ENCODE measurements at regions not wholly inside any gene's neighbourhood (a gene's known extent, or its start where the extent isn't known, plus 50 kb on each side); places are given as distances from the start of the nearest gene placed in this dataset.

DNA sequence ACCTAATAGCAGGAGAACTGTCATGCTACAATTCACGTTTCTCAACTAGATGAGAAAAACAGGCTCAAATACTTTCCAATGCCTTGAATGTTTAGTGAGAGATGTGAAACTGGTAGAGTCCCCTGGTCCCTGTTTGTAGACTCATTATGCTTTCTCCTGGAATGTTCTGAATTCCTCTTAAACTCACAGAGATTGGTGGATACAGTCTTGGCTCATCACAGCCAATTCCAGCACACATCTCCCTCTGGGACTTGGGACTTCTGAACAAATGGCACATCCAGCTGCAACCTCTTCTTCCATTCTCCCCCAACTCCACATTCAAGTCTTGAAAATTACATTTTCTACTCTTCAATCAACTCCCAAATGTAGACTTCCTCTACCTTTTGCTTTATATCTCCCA lies 58.4 kb upstream of the NT5C1B start:
- Histone ChIP-seq H3K4me1 (no peaks in the 10 kb centered on the region), H3K27me3 (replicated peaks; ENCODE audit: control insufficient read depth, insufficient read depth, low read length) (no peaks in the 10 kb centered on the region), H3K9me3 (no peaks in the 10 kb centered on the region), H3K36me3 (ENCODE audit: control insufficient read depth, insufficient read depth, low read length) (no peaks in the 10 kb centered on the region), H3K4me3 (ENCODE audit: low read depth, low read length) (no peak overlapping the region)
- no peak for DNase-seq
- H3K9me3 Mint-ChIP-seq (ENCODE audit: unreplicated experiment) = no peaks in the 10 kb centered on the region
- H3K36me3 Mint-ChIP-seq (ENCODE audit: insufficient read depth, unreplicated experiment) = no peaks in the 10 kb centered on the region
- H3K4me1 Mint-ChIP-seq (ENCODE audit: low read depth, unreplicated experiment) = no peaks in the 10 kb centered on the region
- H3K4me3 Mint-ChIP-seq (ENCODE audit: unreplicated experiment) = no peak overlapping the region
- intact Hi-C loops (cut with micrococcal nuclease; ENCODE audit: unreplicated experiment) = no loop called here
- BruUV-seq (replicated peaks) = no TSS peak
- H3K27ac Mint-ChIP-seq (ENCODE audit: unreplicated experiment) = no peak overlapping the region
- ChIA-PET POLR2A (no interaction called here), CTCF (no interaction called here)
- peaks cover 1% of the 10 kb centered on the region for H3K27me3 Mint-ChIP-seq (ENCODE audit: insufficient read depth, unreplicated experiment)
- TF ChIP-seq, protein P1, sequence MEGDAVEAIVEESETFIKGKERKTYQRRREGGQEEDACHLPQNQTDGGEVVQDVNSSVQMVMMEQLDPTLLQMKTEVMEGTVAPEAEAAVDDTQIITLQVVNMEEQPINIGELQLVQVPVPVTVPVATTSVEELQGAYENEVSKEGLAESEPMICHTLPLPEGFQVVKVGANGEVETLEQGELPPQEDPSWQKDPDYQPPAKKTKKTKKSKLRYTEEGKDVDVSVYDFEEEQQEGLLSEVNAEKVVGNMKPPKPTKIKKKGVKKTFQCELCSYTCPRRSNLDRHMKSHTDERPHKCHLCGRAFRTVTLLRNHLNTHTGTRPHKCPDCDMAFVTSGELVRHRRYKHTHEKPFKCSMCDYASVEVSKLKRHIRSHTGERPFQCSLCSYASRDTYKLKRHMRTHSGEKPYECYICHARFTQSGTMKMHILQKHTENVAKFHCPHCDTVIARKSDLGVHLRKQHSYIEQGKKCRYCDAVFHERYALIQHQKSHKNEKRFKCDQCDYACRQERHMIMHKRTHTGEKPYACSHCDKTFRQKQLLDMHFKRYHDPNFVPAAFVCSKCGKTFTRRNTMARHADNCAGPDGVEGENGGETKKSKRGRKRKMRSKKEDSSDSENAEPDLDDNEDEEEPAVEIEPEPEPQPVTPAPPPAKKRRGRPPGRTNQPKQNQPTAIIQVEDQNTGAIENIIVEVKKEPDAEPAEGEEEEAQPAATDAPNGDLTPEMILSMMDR (IDR thresholded peaks at IDR 0.05; ENCODE audit: insufficient read depth in 1 of 2, low read depth in 1 of 2, low read length in 1 of 2, severe bottlenecking in 1 of 2, unreplicated experiment in 1 of 2) = no peak

DNA sequence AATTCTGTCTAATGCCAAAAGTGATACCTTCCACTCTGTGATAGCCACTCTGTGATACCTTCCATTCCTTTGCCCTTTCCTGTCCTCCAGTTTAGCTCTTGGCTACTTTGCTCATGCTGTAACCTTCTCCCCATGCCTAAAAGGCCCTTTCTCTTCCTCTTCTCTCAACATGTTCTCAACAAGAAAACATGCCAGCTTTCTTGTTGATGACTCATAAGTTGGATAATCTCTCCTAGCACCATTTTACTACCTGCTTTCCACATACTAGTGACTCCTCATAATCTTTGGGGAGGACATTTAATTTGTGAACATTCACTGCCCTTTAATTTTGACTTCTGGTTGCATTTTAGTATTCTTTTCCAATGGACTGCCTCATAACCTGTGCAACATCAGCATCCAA lies 55.9 kb upstream of the NT5C1B start:
- H3K9me3 Mint-ChIP-seq (ENCODE audit: unreplicated experiment) = no peaks in the 10 kb centered on the region
- no peaks in the 10 kb centered on the region for H3K36me3 Mint-ChIP-seq (ENCODE audit: insufficient read depth, unreplicated experiment)
- ChIA-PET POLR2A (no interaction called here), CTCF (no interaction called here)
- TF ChIP-seq, protein P1 (IDR thresholded peaks at IDR 0.05; ENCODE audit: insufficient read depth in 1 of 2, low read depth in 1 of 2, low read length in 1 of 2, severe bottlenecking in 1 of 2, unreplicated experiment in 1 of 2) = no peak
- no peaks in the 10 kb centered on the region for H3K4me1 ChIP-seq
- DNase-seq = no peak
- no peak overlapping the region for H3K4me3 Mint-ChIP-seq (ENCODE audit: unreplicated experiment)
- no peaks in the 10 kb centered on the region for H3K9me3 ChIP-seq
- H3K27ac Mint-ChIP-seq (ENCODE audit: unreplicated experiment) = no peak overlapping the region
- H3K4me3 ChIP-seq (ENCODE audit: low read depth, low read length) = no peak overlapping the region
- H3K27me3 ChIP-seq (replicated peaks; ENCODE audit: control insufficient read depth, insufficient read depth, low read length) = no peaks in the 10 kb centered on the region
- intact Hi-C loops (cut with micrococcal nuclease; ENCODE audit: unreplicated experiment) = no loop called here
- H3K36me3 ChIP-seq (ENCODE audit: control insufficient read depth, insufficient read depth, low read length) = no peaks in the 10 kb centered on the region
- no peaks in the 10 kb centered on the region for H3K4me1 Mint-ChIP-seq (ENCODE audit: low read depth, unreplicated experiment)
- no TSS peak for BruUV-seq (replicated peaks)
- peaks cover 3% of the 10 kb centered on the region for H3K27me3 Mint-ChIP-seq (ENCODE audit: insufficient read depth, unreplicated experiment)

DNA sequence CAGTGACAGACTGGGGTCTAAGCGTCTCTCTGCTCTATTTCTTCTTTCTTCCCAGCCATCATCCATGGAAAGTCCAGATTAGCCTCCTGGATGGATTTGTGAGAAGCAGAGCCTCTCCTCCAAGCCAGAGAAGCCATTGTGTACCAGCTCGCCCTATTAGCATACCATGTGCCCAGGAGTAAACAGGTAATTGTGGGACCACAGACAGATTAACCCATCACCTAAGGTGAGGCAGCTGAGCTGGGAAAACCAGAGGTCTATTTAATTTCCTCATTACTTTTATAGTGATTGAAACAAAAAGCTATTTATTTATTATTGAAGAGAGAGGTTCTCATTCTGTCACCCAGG lies 54.7 kb upstream of the NT5C1B start:
- CTCF ChIA-PET = interaction anchor here (0.6 kb wide), 1 partner anchor 176 kb away, joined by 3 read pairs; no protein-coding TSS in a partner anchor
- POLR2A ChIA-PET = no interaction called here
- BruUV-seq (replicated peaks) = no TSS peak
- no peak overlapping the region for H3K4me3 ChIP-seq (ENCODE audit: low read depth, low read length)
- Mint-ChIP-seq H3K9me3 (ENCODE audit: unreplicated experiment) (no peaks in the 10 kb centered on the region), H3K4me3 (ENCODE audit: unreplicated experiment) (no peak overlapping the region), H3K4me1 (ENCODE audit: low read depth, unreplicated experiment) (no peaks in the 10 kb centered on the region), H3K27ac (ENCODE audit: unreplicated experiment) (no peak overlapping the region), H3K27me3 (ENCODE audit: insufficient read depth, unreplicated experiment) (peaks cover 3% of the 10 kb centered on the region), H3K36me3 (ENCODE audit: insufficient read depth, unreplicated experiment) (no peaks in the 10 kb centered on the region)
- DNase-seq = no peak
- H3K9me3 ChIP-seq = no peaks in the 10 kb centered on the region
- H3K4me1 ChIP-seq = no peaks in the 10 kb centered on the region
- no peaks in the 10 kb centered on the region for H3K27me3 ChIP-seq (replicated peaks; ENCODE audit: control insufficient read depth, insufficient read depth, low read length)
- H3K36me3 ChIP-seq (ENCODE audit: control insufficient read depth, insufficient read depth, low read length) = no peaks in the 10 kb centered on the region
- TF ChIP-seq, protein P1 (IDR thresholded peaks at IDR 0.05; ENCODE audit: insufficient read depth in 1 of 2, low read depth in 1 of 2, low read length in 1 of 2, severe bottlenecking in 1 of 2, unreplicated experiment in 1 of 2) = no peak
- intact Hi-C loops (cut with micrococcal nuclease; ENCODE audit: unreplicated experiment) = no loop called here
